ENCODE measurements at regions not wholly inside any gene's neighbourhood (a gene's known extent, or its start where the extent isn't known, plus 50 kb on each side); places are given as distances from the start of the nearest gene placed in this dataset.

GRCh38 chr15:77825546-77825945, 192.8 kb upstream of the LINGO1 start:
- TF ChIP-seq, protein P1, sequence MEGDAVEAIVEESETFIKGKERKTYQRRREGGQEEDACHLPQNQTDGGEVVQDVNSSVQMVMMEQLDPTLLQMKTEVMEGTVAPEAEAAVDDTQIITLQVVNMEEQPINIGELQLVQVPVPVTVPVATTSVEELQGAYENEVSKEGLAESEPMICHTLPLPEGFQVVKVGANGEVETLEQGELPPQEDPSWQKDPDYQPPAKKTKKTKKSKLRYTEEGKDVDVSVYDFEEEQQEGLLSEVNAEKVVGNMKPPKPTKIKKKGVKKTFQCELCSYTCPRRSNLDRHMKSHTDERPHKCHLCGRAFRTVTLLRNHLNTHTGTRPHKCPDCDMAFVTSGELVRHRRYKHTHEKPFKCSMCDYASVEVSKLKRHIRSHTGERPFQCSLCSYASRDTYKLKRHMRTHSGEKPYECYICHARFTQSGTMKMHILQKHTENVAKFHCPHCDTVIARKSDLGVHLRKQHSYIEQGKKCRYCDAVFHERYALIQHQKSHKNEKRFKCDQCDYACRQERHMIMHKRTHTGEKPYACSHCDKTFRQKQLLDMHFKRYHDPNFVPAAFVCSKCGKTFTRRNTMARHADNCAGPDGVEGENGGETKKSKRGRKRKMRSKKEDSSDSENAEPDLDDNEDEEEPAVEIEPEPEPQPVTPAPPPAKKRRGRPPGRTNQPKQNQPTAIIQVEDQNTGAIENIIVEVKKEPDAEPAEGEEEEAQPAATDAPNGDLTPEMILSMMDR (IDR thresholded peaks at IDR 0.05), result no peak
- no peak for TF ChIP-seq EP300 (IDR thresholded peaks at IDR 0.05)

All from tibial nerve (tissue), 4 donors.